GM18867 (cell line): ENCODE measurements at regions not wholly inside any gene's neighbourhood (a gene's known extent, or its start where the extent isn't known, plus 50 kb on each side); places are given as distances from the start of the nearest gene placed in this dataset.
"Not testable (repeated sequence)": the region's sequence is repeated elsewhere in the genome, so short reads cannot be mapped to it uniquely, and the experiment has no call there.

Experiments
- ATAC-seq: cut with Tn5 transposase; IDR thresholded peaks from one replicate; pipeline ENCODE4 v1.9.1; 2021; ENCODE audit warnings: mild to moderate bottlenecking, moderate library complexity; ENCODE audit not compliant: unreplicated experiment

- no peak for ATAC-seq
Observed at GRCh38 chr3:87796137-87796842, 262.5 kb downstream of the CGGBP1 start.

- no peak for ATAC-seq
Observed at GRCh38 chr3:87795701-87796100, 263.1 kb downstream of the CGGBP1 start.

DNA sequence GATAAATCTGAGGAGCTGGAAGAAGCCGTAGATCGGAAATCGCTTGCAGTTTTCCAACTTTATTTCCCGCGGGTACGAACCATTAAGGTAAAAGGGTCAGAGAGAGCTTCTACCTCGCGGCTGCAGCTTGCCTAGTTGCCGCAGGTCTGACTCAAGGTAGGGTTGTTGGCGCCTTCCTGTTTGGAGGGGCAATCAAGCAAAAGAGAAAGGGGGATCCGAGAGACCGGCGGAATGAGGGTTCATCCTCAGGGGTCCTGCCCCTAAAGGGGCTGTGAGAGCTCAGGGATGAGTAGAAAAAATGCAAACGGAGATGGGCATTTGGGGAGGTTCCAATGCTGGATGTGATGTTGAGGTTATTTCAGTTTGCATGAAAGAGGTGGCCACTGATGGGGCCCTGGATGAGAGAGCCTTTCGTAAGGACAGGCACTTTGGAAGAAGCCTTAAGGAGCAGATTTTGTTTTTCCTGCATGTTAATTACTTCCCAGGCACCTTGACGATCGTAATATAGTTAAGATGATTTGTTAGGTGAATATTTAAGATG lies 265.4 kb downstream of the CGGBP1 start:
- no peak for ATAC-seq

DNA sequence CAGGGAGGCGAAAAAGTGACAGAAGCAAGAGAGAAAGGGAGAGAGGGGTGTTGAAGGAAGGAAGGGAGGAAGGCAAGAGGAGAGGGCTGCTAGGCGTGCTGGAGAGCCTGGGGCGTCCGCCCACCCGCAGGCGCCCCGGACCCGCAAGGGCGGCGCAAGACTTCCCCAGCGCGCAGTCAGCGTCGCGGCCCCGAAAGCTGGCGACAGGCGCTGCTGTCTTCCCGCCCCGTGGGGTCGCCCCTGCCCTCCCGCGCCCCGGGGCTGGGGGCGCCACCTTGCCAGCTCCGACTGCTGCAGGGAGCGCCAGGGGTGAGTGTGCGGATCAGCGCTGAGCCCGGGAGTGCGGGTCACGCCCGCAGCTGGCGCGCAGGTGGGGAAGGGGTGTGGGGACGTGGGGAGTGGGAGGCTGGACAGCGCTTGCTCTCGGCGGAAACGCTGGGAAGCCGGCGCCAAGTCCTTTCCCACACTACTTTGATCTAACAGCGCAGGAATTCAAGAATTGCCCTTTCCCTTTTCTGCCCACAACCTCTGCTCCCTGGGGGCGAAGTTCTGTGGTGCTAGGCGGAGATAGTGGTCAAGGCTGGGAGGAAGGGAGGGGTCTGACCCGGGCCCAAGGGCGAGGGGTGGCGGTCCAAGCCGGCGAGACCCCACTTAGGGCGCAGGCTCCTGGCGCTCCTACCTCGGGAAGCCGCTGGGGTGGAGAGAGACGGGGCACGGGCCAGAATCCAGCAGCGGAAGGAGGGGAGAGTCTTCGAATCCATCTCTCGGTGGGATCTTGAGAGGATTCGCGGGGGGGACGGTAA lies 266.1 kb downstream of the CGGBP1 start, which contains the start of gene HTR1F:
HTR1F (plus strand) TSS at position 173 of the 803 bp plus-strand sequence.
- ATAC-seq, result no peak

DNA sequence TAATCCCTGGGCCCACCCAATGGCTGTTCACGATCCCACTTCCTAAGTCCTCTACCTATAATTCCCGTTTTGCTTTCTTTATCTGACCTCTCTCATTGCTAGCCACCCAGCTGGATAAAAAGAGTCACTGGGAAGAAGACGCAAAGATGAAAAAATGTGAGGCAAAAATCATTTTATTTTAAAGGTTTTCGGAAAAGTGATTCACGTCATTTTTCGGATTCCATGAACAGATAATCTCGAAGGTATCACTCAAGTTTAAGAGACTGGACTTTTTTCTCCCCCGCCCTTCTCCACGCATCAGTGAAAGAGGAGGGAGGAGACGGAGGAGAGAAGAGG lies 266.6 kb downstream of the CGGBP1 start:
- ATAC-seq, result no peak

- ATAC-seq, result no peak
Observed at GRCh38 chr3:87791248-87792027, 267.4 kb downstream of the CGGBP1 start.

- ATAC-seq, result not testable (repeated sequence)
Observed at GRCh38 chr3:87789049-87789448, 269.8 kb downstream of the CGGBP1 start.

- ATAC-seq, result no peak
Observed at GRCh38 chr3:87788516-87788915, 270.3 kb downstream of the CGGBP1 start.

DNA sequence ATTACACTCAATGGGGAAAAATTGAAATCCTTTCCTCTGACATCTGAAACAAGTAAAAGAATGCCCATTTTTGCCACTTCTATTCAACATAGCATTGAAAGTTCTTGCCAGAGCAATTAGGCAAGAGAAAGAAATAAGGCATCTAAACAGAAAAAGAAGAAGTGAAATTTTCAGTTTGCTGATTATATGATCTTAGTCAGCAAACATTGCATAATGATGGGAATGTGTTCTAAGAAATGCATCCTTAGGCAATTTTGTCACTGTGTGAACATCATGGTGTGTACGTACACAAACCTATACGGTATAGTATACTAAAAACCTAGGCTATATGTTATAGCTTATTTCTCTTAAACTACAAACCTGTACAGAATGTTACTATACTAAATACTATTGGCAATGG lies 278.0 kb downstream of the CGGBP1 start:
- no peak for ATAC-seq

DNA sequence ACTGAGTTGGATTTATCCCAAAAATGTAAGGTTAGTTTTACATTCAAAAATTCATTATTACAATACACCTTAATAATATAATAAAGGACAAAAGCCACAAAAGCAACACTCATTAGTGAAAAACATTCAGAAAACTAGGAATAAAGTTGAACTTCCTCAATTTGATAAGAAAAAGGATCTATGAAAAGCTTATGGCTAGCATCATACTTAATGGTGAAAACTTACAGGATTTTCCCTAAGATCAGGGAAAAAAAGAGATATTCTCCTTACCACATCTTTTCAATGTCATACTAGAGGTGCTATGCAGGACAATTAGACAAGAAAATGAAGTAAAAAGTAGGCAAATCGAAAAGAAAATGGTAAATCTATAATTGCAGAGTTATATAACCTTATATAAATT lies 279.9 kb downstream of the CGGBP1 start:
- ATAC-seq, result no peak

DNA sequence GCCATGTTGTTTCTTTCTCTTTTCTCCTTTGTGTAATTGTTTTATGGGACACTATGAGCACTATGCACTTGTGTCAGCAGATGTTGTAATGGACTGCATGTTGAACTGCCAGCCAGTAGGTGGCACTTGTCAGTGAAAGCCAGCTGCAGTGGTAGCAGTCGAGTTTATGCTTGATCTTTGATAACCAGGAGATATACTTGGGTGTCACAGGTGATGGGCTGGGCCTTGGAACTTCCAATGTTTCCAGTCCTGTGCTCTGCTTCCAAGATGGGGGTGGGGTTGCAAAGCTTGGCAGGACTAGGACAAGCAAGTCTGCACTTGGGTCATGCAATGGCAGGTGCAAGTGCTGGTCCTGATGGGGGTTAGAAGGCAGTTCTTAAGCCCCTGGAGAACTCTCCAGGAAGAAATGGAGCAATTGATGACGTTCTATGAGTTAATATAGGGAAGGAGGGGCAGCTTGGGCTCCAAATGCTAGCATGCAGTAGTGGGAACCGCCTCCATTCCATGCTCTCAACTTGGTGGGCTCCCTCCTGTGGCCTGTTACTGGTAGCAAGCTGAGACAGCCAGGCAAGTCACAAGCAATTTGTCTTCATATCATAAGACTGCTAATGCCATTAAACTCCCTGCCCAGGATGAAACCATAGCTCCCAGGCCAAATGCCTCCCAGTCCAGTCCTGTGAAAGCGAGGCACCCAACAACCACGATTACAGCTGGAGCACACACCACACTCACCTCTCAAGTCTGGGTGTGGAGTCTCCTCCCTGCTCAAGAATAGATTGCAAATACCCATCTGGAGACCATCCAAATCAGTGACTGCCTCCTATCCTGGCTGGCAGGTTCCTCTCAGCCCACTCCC lies 287.2 kb downstream of the CGGBP1 start:
- ATAC-seq, result peak; percentile 97

DNA sequence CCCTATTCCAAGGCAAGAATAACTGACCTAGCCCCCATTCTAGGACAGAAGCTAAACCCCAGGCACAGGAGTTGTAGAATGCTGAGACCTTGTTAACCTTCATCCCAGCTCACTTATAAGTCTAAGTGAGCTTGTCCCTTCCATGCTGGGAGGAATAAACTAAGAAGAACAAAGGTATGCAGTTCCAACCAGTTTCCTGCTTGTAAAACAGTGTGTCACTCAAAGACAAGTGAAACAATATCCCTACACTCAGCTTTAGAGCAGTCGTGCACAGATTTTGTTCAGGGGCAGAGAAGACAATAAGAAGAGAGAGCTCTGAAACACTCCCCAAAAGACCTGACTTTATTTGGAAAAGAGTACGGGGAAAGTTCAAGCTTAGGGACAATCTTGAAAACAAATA lies 292.1 kb downstream of the CGGBP1 start:
- ATAC-seq, result no peak

DNA sequence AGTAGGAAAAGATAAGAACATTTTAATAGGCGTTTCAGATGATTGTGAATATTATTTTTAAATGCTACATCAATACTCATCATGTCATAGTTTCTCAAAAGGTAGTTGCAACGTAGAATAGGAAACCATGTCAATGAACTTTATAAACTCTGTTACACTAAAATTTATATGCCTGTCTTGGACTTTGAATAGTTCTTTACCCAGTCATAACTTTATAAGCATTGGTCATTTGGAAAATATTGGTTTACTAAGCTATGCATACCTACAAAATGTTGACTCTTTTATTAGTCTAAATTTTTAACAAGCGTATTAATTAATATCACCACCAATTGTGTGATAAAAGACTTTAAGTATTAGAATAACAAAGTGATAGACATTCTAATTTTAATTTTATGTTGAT lies 293.5 kb downstream of the CGGBP1 start:
- no peak for ATAC-seq

DNA sequence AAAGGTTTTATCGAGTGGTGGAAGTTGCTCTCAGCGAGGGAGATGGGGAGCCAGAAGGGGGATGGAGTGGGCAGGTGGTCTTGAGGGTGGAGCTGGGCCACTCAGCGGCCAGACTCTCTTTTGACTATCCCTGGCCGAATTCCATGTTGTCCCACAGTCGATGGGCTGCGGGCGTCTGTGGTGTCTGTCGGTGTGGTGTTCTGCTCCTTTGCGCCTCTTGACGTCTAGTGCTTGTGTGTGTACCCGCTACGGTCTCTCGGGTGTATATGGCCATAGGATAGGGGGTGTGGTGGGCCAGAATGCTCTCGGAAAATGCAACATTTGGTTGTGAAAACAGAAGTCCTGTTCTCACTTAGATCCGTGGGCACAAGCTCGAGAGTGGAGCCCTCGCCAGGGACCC lies 297.0 kb downstream of the CGGBP1 start:
- no peak for ATAC-seq

GRCh38 chr3:87761341-87761740 lies 297.5 kb downstream of the CGGBP1 start:
- ATAC-seq, result no peak

DNA sequence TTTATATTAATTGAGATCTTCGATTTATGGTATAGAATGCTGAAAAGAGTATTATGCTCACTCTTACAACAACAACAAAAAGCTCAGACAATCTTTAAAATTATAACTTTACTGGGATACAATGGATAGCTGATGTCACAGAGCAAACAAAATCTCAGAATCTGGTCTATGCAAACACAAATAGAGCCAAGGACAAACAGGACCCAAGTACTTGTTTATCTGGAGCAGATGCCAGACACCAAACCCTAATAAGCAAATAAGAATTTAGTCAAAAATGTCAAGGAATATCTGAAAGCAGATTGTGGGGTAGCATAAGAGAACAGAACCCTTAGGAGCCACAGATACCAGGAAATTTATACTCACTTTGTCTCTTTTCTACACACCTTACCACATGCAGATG lies 302.2 kb downstream of the CGGBP1 start:
- ATAC-seq, result no peak

GRCh38 chr3:87755852-87756251 lies 303.0 kb downstream of the CGGBP1 start:
- ATAC-seq, result no peak

DNA sequence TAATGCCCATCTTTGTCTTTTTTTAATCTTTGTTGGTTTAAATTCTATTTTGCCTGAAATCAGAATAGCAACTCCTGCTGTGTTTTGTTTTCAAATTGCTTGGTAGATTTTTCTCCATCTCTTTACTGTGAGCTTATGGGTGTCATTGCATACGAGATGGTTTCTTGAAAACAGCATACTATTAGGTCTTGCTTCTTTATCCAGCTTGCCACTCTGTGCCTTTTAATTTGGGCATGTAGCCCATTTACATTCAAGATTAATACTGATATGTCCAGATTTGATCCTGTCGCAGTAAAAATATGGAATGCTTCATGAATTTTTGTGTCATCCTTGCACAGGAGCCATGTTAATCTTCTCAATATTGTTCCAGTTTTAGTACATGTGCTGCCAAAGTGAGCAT lies 316.6 kb downstream of the CGGBP1 start:
- no peak for ATAC-seq

DNA sequence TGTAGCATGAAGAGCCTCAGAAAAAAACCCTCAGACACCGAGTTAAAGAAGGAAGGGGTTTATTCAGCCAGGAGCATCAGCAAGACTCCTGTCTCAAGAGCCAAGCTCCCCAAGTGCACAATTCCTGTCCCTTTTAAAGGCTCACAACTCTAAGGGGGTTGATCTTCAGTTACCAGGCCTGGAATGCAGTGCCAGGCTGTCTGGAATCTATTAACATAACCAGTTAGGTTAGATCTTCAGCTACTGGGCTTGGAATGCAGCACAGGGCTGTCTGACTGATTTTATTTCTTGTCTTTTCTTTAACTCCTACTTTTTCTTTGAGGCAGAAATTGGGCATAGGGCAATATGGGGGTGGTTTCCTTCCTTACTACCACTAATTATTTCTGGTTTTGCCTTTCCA lies 317.9 kb downstream of the CGGBP1 start:
- ATAC-seq, result not testable (repeated sequence)

GRCh38 chr3:87737817-87738216 lies 321.0 kb downstream of the CGGBP1 start:
- not testable (repeated sequence) for ATAC-seq
